H9 (cell line): ENCODE measurements at regions not wholly inside any gene's neighbourhood (a gene's known extent, or its start where the extent isn't known, plus 50 kb on each side); places are given as distances from the start of the nearest gene placed in this dataset.
"Not testable (repeated sequence)": the region's sequence is repeated elsewhere in the genome, so short reads cannot be mapped to it uniquely, and the experiment has no call there.

Experiments used
- DNase-seq: peaks from one replicate; pipeline ENCODE4 v3.0.0-alpha.2; 2017
- H2AFZ ChIP-seq: one replicate; pipeline ENCODE4 v1.6.1; 2013; ENCODE audit warnings: mild to moderate bottlenecking, low read length, control low read depth, moderate library complexity
- H2AK5ac ChIP-seq: 2 replicates; pipeline ENCODE4 v1.6.1; 2013; ENCODE audit warnings: low read length, control low read depth, mixed read lengths; ENCODE audit not compliant: insufficient read length
- H2BK120ac ChIP-seq: one replicate; pipeline ENCODE4 v1.6.1; 2013; ENCODE audit warnings: low read depth, mild to moderate bottlenecking, low read length, control low read depth, inconsistent platforms; ENCODE audit not compliant: poor library complexity, severe bottlenecking
- H2BK12ac ChIP-seq: 2 replicates; pipeline ENCODE4 v1.6.1; 2013; ENCODE audit warnings: low read length, control low read depth, mixed read lengths, low read depth; ENCODE audit not compliant: insufficient read length
- H2BK15ac ChIP-seq: 2 replicates; pipeline ENCODE4 v1.6.1; 2013; ENCODE audit warnings: low read depth, low read length, control low read depth
- H2BK20ac ChIP-seq: one replicate; pipeline ENCODE4 v1.6.1; 2013; ENCODE audit warnings: low read depth, mild to moderate bottlenecking, low read length, control low read depth, inconsistent platforms; ENCODE audit not compliant: poor library complexity, severe bottlenecking
- H2BK5ac ChIP-seq: 2 replicates; pipeline ENCODE4 v1.6.1; 2013; ENCODE audit warnings: low read length, control low read depth, mixed read lengths; ENCODE audit not compliant: insufficient read length
- H3K14ac ChIP-seq: 2 replicates; pipeline ENCODE4 v1.6.1; 2013; ENCODE audit warnings: low read length, control low read depth; ENCODE audit not compliant: insufficient read depth
- H3K18ac ChIP-seq: 2 replicates; pipeline ENCODE4 v1.6.1; 2013; ENCODE audit warnings: low read depth, mild to moderate bottlenecking, mixed read lengths, low read length, control low read depth; ENCODE audit not compliant: insufficient read length
- H3K23ac ChIP-seq: 2 replicates; pipeline ENCODE4 v1.6.1; 2013; ENCODE audit warnings: low read length, control low read depth, mixed read lengths, low read depth; ENCODE audit not compliant: insufficient read length
- H3K23me2 ChIP-seq: 2 replicates; pipeline ENCODE4 v1.6.1; 2013; ENCODE audit warnings: low read depth, mild to moderate bottlenecking, mixed read lengths, low read length, control low read depth; ENCODE audit not compliant: insufficient read length, poor library complexity, severe bottlenecking
- H3K27ac ChIP-seq: 2 replicates; pipeline ENCODE4 v1.5.1; 2013; ENCODE audit warnings: low read length, control low read depth, mixed read lengths, low read depth; ENCODE audit not compliant: insufficient read length
- H3K27me3 ChIP-seq: 2 replicates; pipeline ENCODE4 v1.6.1; 2013; ENCODE audit warnings: low read length, control low read depth, inconsistent platforms; ENCODE audit not compliant: insufficient read depth
- H3K4ac ChIP-seq: 2 replicates; pipeline ENCODE4 v1.6.1; 2013; ENCODE audit warnings: low read depth, mild to moderate bottlenecking, control low read depth, inconsistent platforms, low read length, moderate library complexity
- H3K4me1 ChIP-seq: 2 replicates; pipeline ENCODE4 v1.6.1; 2013; ENCODE audit warnings: low read length, control low read depth, inconsistent platforms; ENCODE audit not compliant: insufficient read depth
- H3K4me2 ChIP-seq: 2 replicates; pipeline ENCODE4 v1.6.1; 2013; ENCODE audit warnings: low read length, control low read depth, mixed read lengths; ENCODE audit not compliant: insufficient read length, insufficient read depth
- H3K56ac ChIP-seq: 2 replicates; pipeline ENCODE4 v1.6.1; 2013; ENCODE audit warnings: low read depth, mild to moderate bottlenecking, mixed read lengths, low read length, control low read depth; ENCODE audit not compliant: insufficient read length
- H3K79me1 ChIP-seq: 2 replicates; pipeline ENCODE4 v1.6.1; 2013; ENCODE audit warnings: low read depth, mild to moderate bottlenecking, moderate library complexity, low read length, control low read depth, inconsistent platforms; ENCODE audit not compliant: insufficient read depth, poor library complexity, severe bottlenecking
- H3K79me2 ChIP-seq: 2 replicates; pipeline ENCODE4 v1.6.1; 2013; ENCODE audit warnings: low read length, control low read depth, inconsistent platforms; ENCODE audit not compliant: insufficient read depth
- H3K9ac ChIP-seq: 2 replicates; pipeline ENCODE4 v1.6.1; 2013; ENCODE audit warnings: low read length, control low read depth, mixed read lengths; ENCODE audit not compliant: insufficient read length; ENCODE audit errors: extremely low read depth
- H3K9me3 ChIP-seq: one replicate; pipeline ENCODE4 v1.6.1; 2013; ENCODE audit warnings: low read depth, low read length, inconsistent platforms; ENCODE audit not compliant: control insufficient read depth
- H3T11ph ChIP-seq: one replicate; pipeline ENCODE4 v1.6.1; 2013; ENCODE audit warnings: mild to moderate bottlenecking, low read length, control low read depth, inconsistent platforms
- H4K20me1 ChIP-seq: one replicate; pipeline ENCODE4 v1.6.1; 2013; ENCODE audit not compliant: control insufficient read depth, insufficient read length, insufficient read depth
- H4K5ac ChIP-seq: 2 replicates; pipeline ENCODE4 v1.6.1; 2013; ENCODE audit warnings: low read depth, mild to moderate bottlenecking, mixed read lengths, low read length, control low read depth; ENCODE audit not compliant: insufficient read length
- H4K8ac ChIP-seq: replicated peaks from 2 replicates; pipeline ENCODE4 v1.6.1; 2013; ENCODE audit warnings: low read length, control low read depth, mixed read lengths, low read depth; ENCODE audit not compliant: insufficient read length
- H4K91ac ChIP-seq: 2 replicates; pipeline ENCODE4 v1.6.1; 2013; ENCODE audit warnings: low read depth, mild to moderate bottlenecking, moderate library complexity, mixed read lengths, low read length, control low read depth; ENCODE audit not compliant: insufficient read length
- H3K27ac Mint-ChIP-seq, 3 experiments: 2 replicates in 2 of 3; 3 replicates in 1 of 3; pipeline ENCODE4 v1.8.0; 2020 to 2021; ENCODE audit warnings: mixed read lengths in 3 of 3, mild to moderate bottlenecking in 1 of 3, moderate library complexity in 1 of 3
- H3K27me3 Mint-ChIP-seq: 2 replicates; pipeline ENCODE4 v1.8.0; 2021; ENCODE audit warnings: low read depth, mild to moderate bottlenecking, moderate library complexity, mixed read lengths
- H3K36me3 Mint-ChIP-seq, 3 experiments: 2 replicates in 2 of 3; 3 replicates in 1 of 3; pipeline ENCODE4 v1.8.0; 2020 to 2021; ENCODE audit warnings: low read depth in 3 of 3, mixed read lengths in 3 of 3; ENCODE audit not compliant: insufficient read depth in 1 of 3
- H3K4me1 Mint-ChIP-seq, 2 experiments: 2 replicates each; pipeline ENCODE4 v1.8.0; 2020; ENCODE audit warnings: mixed read lengths in 2 of 2
- H3K4me3 Mint-ChIP-seq, 2 experiments: 2 replicates in 1 of 2; 3 replicates in 1 of 2; pipeline ENCODE4 v1.8.0; 2020 to 2021; ENCODE audit warnings: mild to moderate bottlenecking in 2 of 2, mixed read lengths in 2 of 2, moderate library complexity in 1 of 2
- H3K9me3 Mint-ChIP-seq, 2 experiments: 2 replicates in 1 of 2; 3 replicates in 1 of 2; pipeline ENCODE4 v1.8.0; 2020; ENCODE audit warnings: mild to moderate bottlenecking in 2 of 2, mixed read lengths in 2 of 2, moderate library complexity in 1 of 2
- WGBS: extraction: QIAGEN DNeasy Blood & Tissue Kit; methylation state at CpG from one replicate; pipeline ENCODE4 v1.1.7; 2013; ENCODE audit warnings: missing lambda C conversion rate, low lambda C conversion rate, mixed read lengths; ENCODE audit not compliant: insufficient read length; ENCODE audit errors: extremely low coverage; 5-methylcytosine and 5-hydroxymethylcytosine counted together

DNA sequence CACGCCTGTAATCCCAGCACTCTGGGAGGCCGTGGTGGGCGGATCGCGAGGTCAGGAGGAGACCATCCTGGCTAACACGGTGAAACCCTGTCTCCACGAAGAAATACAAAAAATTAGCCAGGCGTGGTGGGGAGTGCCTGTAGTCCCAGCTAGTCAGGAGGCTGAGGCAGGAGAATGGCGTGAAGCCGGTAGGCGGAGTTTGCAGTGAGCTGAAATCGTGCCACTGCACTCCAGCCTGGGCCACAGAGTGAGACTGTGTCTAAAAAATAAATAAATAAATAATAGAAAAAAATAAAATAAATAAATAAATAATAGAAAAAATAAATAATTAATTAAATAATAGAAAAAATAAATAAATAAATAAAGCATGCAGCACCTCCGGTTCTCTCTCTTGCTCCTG lies 480.8 kb downstream of the GOLGA6L6 start:
- H2BK20ac ChIP-seq, H3K56ac ChIP-seq, H4K91ac ChIP-seq, H2BK15ac ChIP-seq, H3K4me2 ChIP-seq, H2AK5ac ChIP-seq, H3K79me1 ChIP-seq, H3K23ac ChIP-seq, H3K14ac ChIP-seq, H3K79me2 ChIP-seq, H3K4me3 Mint-ChIP-seq, H3K27me3 Mint-ChIP-seq, H4K8ac ChIP-seq, H4K20me1 ChIP-seq, H2BK120ac ChIP-seq, H3K18ac ChIP-seq, H3K9ac ChIP-seq, H2AFZ ChIP-seq, H3K36me3 Mint-ChIP-seq, H3K4ac ChIP-seq, H3T11ph ChIP-seq, H3K4me1 Mint-ChIP-seq, DNase-seq, H3K27ac ChIP-seq, H4K5ac ChIP-seq, H3K23me2 ChIP-seq, H3K4me1 ChIP-seq, H2BK12ac ChIP-seq, H2BK5ac ChIP-seq, H3K27me3 ChIP-seq, H3K27ac Mint-ChIP-seq: not testable (repeated sequence)
- H3K9me3 Mint-ChIP-seq, result peaks cover 25 to 38% of the 10 kb centered on the region in 2 experiments
- no CpG with 5 or more reads among the region's 13 CpGs for WGBS
- peaks cover 19% of the 10 kb centered on the region for H3K9me3 ChIP-seq

- not testable (repeated sequence) for H3K4ac ChIP-seq, H3T11ph ChIP-seq, H4K5ac ChIP-seq, H3K27ac ChIP-seq, H2BK5ac ChIP-seq, H3K4me1 ChIP-seq, H3K23me2 ChIP-seq, H3K4me2 ChIP-seq, H2AK5ac ChIP-seq, H4K8ac ChIP-seq, DNase-seq, H4K20me1 ChIP-seq, H2AFZ ChIP-seq, H2BK15ac ChIP-seq, H2BK120ac ChIP-seq, H3K27me3 ChIP-seq, H3K23ac ChIP-seq, H3K14ac ChIP-seq, H3K56ac ChIP-seq, H3K79me1 ChIP-seq, H4K91ac ChIP-seq, H3K4me1 Mint-ChIP-seq, H3K36me3 Mint-ChIP-seq, H3K4me3 Mint-ChIP-seq, H3K79me2 ChIP-seq, H3K18ac ChIP-seq, H2BK20ac ChIP-seq, H3K27ac Mint-ChIP-seq, H2BK12ac ChIP-seq, H3K9ac ChIP-seq, H3K27me3 Mint-ChIP-seq
- H3K9me3 ChIP-seq, result peaks cover 19% of the 10 kb centered on the region
- no CpG with 5 or more reads among the region's 5 CpGs for WGBS
- peaks cover 16 to 25% of the 10 kb centered on the region in 2 experiments for H3K9me3 Mint-ChIP-seq
These were observed 484.7 kb downstream of the GOLGA6L6 start for GRCh38 chr15:20056871-20057270.
